Embryonic facial prominence (tissue), 1 donor: ENCODE measurements at regions not wholly inside any gene's neighbourhood (a gene's known extent, or its start where the extent isn't known, plus 50 kb on each side); places are given as distances from the start of the nearest gene placed in this dataset.

Experiments used
- DNase-seq: peaks from one replicate; pipeline ENCODE4 v3.0.0-alpha.2; 2016; ENCODE audit errors: extremely low spot score

DNA sequence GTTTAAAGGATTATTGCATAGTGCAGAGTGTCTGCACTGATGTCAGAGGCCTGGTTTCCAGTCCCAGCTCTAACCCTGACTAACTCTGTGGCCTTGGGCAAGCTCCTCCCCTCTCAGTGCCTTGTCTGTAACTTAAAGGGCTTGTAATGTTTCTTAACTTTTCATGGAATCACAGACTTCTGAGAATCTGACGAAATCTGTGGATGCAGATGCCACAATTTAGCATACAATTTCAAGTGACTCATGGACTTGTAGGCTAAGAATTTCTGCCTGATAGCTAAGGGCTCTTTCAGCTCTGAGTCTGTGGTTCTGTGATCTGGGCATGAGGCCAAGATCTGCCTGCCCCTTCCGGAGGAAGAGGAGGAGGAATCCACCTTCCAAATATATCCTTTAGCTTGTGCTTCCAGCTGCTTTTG lies 236.9 kb downstream of the AR start:
- peak; percentile 6 for DNase-seq

DNA sequence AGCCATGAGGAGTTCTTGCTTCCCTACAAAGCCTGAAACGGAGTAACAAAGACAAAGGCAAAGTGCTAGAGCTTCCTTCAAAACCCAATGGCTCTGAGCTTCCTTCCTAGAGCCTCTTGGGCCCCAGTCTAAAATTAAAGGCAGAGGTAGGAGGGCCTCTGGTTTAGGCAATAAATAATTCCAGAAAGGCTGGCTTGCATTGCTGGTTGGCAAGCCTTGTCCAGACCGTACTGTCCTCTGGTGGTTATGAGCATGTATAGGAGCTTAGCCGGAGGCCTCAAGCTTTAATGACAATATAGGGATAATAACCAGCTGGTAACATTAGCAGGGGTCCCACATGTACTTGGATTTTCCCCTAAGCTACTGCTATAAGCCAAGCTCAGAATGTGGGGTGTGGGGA lies 237.3 kb downstream of the AR start:
- DNase-seq, result no peak

GRCh38 chrX:67784712-67785111 lies 240.9 kb downstream of the AR start:
- DNase-seq, result no peak

- DNase-seq, result no peak
These were observed 243.4 kb downstream of the AR start for GRCh38 chrX:67787196-67787595.

DNA sequence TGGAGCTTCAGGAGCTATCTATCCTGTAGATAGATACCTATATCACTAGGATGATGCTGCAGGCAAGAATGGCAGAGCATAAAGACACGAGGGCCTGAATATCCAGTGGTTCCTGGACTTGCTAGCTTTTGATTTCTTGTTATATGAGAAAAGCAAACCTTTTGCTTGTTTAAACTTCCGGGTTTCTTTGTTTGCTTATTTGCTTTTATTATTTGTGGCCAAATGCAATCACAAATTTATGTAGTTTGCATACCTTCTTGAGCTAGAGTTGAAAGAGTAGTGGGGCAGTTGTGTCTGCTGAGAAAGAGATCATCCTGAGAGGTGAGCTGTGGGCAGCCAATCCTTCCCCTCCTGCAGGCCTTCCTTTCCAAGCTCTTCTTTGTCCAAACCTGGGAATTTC lies 245.7 kb downstream of the AR start:
- DNase-seq, result no peak
